ENCODE measurements at regions not wholly inside any gene's neighbourhood (a gene's known extent, or its start where the extent isn't known, plus 50 kb on each side); places are given as distances from the start of the nearest gene placed in this dataset.
"Not testable (repeated sequence)": the region's sequence is repeated elsewhere in the genome, so short reads cannot be mapped to it uniquely, and the experiment has no call there.

DNA sequence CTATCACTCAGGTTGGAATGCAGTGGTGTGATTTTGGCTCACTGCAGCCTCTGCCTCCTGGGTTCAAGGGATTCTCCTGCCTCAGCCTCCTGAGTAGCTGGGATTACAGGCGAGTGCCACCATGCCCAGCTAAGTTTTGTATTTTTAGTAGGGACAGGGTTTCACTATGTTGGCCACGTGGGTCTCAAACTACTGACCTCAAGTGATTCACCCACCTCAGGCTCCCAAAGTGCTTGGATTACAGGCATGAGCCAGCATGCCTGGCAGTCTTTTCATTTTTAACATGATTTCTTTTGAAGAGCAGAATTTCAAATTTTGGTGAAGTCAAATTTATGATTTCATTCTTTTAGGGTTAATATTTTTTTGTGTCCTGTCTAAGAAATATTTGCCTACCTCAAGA is 217.4 kb downstream of the BUB3 start:
- TF ChIP-seq, protein P1, sequence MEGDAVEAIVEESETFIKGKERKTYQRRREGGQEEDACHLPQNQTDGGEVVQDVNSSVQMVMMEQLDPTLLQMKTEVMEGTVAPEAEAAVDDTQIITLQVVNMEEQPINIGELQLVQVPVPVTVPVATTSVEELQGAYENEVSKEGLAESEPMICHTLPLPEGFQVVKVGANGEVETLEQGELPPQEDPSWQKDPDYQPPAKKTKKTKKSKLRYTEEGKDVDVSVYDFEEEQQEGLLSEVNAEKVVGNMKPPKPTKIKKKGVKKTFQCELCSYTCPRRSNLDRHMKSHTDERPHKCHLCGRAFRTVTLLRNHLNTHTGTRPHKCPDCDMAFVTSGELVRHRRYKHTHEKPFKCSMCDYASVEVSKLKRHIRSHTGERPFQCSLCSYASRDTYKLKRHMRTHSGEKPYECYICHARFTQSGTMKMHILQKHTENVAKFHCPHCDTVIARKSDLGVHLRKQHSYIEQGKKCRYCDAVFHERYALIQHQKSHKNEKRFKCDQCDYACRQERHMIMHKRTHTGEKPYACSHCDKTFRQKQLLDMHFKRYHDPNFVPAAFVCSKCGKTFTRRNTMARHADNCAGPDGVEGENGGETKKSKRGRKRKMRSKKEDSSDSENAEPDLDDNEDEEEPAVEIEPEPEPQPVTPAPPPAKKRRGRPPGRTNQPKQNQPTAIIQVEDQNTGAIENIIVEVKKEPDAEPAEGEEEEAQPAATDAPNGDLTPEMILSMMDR (IDR thresholded peaks at IDR 0.05), result not testable (repeated sequence)
- TF ChIP-seq POLR2A (IDR thresholded peaks at IDR 0.05), result not testable (repeated sequence)

All from lower leg skin (tissue), 3 donors.